GM12878 (cell line): ENCODE measurements at regions not wholly inside any gene's neighbourhood (a gene's known extent, or its start where the extent isn't known, plus 50 kb on each side); places are given as distances from the start of the nearest gene placed in this dataset.

Source experiments
- ATAC-seq: fragments of 200-7000 bp; cut with Tn5 transposase; 3 replicates; pipeline ENCODE4 v1.9.1; 2020; ENCODE audit warnings: mild to moderate bottlenecking, moderate library complexity
- BruUV-seq: library from RNA; stranded (reverse); fragments of 400-500 nt; replicated peaks from 2 replicates; lab custom pipeline; 2021; lab: Mats Ljungman, UMichigan
- CTCF ChIA-PET: fragments of 300-600 bp; sonication (Branson Sonifier 250); formaldehyde crosslinking; extraction: SDS; loops from one replicate; lab custom pipeline; 2021; ENCODE audit warnings: inconsistent platforms; lab: Yijun Ruan, JAX
- POLR2A ChIA-PET: fragments of 350-600 bp; formaldehyde crosslinking; extraction: SDS; loops from one replicate; lab custom pipeline; 2021; ENCODE audit warnings: inconsistent platforms; lab: Charles Lee
- RAD21 ChIA-PET: fragments of 300-600 bp; sonication (Branson Sonifier 250); formaldehyde crosslinking; loops from one replicate; lab custom pipeline; 2023; ENCODE audit warnings: antibody characterized with exemption; ENCODE audit not compliant: unreplicated experiment; lab: Charles Lee
- SMC1A ChIA-PET: fragments of 300-600 bp; sonication (Branson Sonifier 250); formaldehyde crosslinking; loops from one replicate; lab custom pipeline; 2023; ENCODE audit not compliant: unreplicated experiment, uncharacterized antibody; lab: Charles Lee
- DNase-seq: peaks from one replicate; pipeline ENCODE4 v3.0.0-alpha.2; 2011; ENCODE audit warnings: low read depth, low spot score
- FAIRE-seq: peaks from 3 replicates; lab custom pipeline; 2011; peaks lifted over from hg19 to GRCh38; lab: Jason Lieb, UNC
- H2AFZ ChIP-seq: 2 replicates; pipeline ENCODE4 v1.6.0; 2011; ENCODE audit warnings: low read depth, low read length, control low read depth; ENCODE audit not compliant: control insufficient read depth
- H3K27ac ChIP-seq: 2 replicates; pipeline ENCODE4 v1.5.1; 2011; ENCODE audit warnings: control low read depth; ENCODE audit not compliant: control insufficient read depth, insufficient read depth
- H3K27me3 ChIP-seq, 2 experiments: replicated peaks in 1 of 2; 2 replicates each; pipeline versions ENCODE4 v1.6.0 to v1.6.1; 2011; ENCODE audit warnings: low read length in 1 of 2; ENCODE audit not compliant: control insufficient read depth in 2 of 2, insufficient read depth in 2 of 2
- H3K36me3 ChIP-seq, 2 experiments: 2 replicates each; pipeline ENCODE4 v1.5.1; 2011; ENCODE audit warnings: low read length in 1 of 2; ENCODE audit not compliant: control insufficient read depth in 2 of 2, insufficient read depth in 2 of 2
- H3K4me1 ChIP-seq: 2 replicates; pipeline ENCODE4 v1.6.1; 2011; ENCODE audit warnings: mild to moderate bottlenecking, low read length, moderate library complexity, mixed read lengths; ENCODE audit not compliant: control insufficient read depth, insufficient read depth
- H3K4me2 ChIP-seq: 2 replicates; pipeline ENCODE4 v1.6.0; 2011; ENCODE audit warnings: control low read depth; ENCODE audit not compliant: control insufficient read depth, insufficient read depth
- H3K4me3 ChIP-seq: fragments of 200-600 bp; sonication (generic); 2 replicates; pipeline ENCODE4 v1.5.1; 2016
- H3K79me2 ChIP-seq: 2 replicates; pipeline ENCODE4 v1.6.0; 2011; ENCODE audit warnings: low read length; ENCODE audit not compliant: control insufficient read depth, insufficient read depth
- H3K9ac ChIP-seq: 2 replicates; pipeline ENCODE4 v1.8.0; 2011; ENCODE audit warnings: low read length, control low read depth, mixed read lengths; ENCODE audit not compliant: control insufficient read depth, insufficient read depth
- H3K9me3 ChIP-seq: replicated peaks from 3 replicates; pipeline ENCODE4 v1.5.1; 2011; ENCODE audit warnings: mild to moderate bottlenecking, low read length; ENCODE audit not compliant: control insufficient read depth, insufficient read depth
- H4K20me1 ChIP-seq: 2 replicates; pipeline ENCODE4 v1.6.0; 2011; ENCODE audit not compliant: control insufficient read depth, insufficient read depth
- ATF3 ChIP-seq: IDR thresholded peaks from 2 replicates; pipeline ENCODE4 v1.6.1; 2011; ENCODE audit warnings: low read depth, mild to moderate bottlenecking, low read length, moderate library complexity, borderline replicate concordance; ENCODE audit errors: extremely low read depth
- CHD2 ChIP-seq: IDR thresholded peaks from 2 replicates; pipeline ENCODE4 v1.6.1; 2011; ENCODE audit warnings: low read depth, low read length, improper control_type of control experiment, borderline replicate concordance
- IRF3 ChIP-seq: fragments of 450-650 bp; IDR thresholded peaks from 2 replicates; pipeline ENCODE4 v1.6.1; 2014; ENCODE audit warnings: mild to moderate bottlenecking
- IRF4 ChIP-seq: IDR thresholded peaks from 2 replicates; pipeline ENCODE4 v1.6.1; 2011; ENCODE audit warnings: low read depth, low read length
- NFXL1 ChIP-seq: fragments of 450-650 bp; IDR thresholded peaks from 2 replicates; pipeline ENCODE4 v1.6.1; 2017; ENCODE audit warnings: antibody characterized with exemption, mild to moderate bottlenecking, borderline replicate concordance
- NR2C1 ChIP-seq: fragments of 450-650 bp; IDR thresholded peaks from 2 replicates; pipeline ENCODE4 v1.6.1; 2017; ENCODE audit warnings: antibody characterized with exemption, mild to moderate bottlenecking, moderate library complexity
- PML ChIP-seq: IDR thresholded peaks from 2 replicates; pipeline ENCODE4 v1.6.1; 2012; ENCODE audit warnings: low read length, inconsistent platforms
- POLR2A ChIP-seq: IDR thresholded peaks from 2 replicates; pipeline ENCODE4 v1.6.1; 2011; ENCODE audit warnings: low read depth, mild to moderate bottlenecking, low read length
- RB1 ChIP-seq: fragments of 450-650 bp; formaldehyde crosslinking; IDR thresholded peaks from 2 replicates; pipeline ENCODE4 v1.6.1; 2017; ENCODE audit warnings: mild to moderate bottlenecking, borderline replicate concordance
- RFX5 ChIP-seq: IDR thresholded peaks from 2 replicates; pipeline ENCODE4 v1.6.1; 2011; ENCODE audit warnings: low read depth, low read length, improper control_type of control experiment
- SP1 ChIP-seq: IDR thresholded peaks from one replicate; pipeline ENCODE4 v1.6.1; 2011; ENCODE audit warnings: low read depth, low read length
- ZBTB40 ChIP-seq: fragments of 450-650 bp; IDR thresholded peaks from 2 replicates; pipeline ENCODE4 v1.6.1; 2016; ENCODE audit warnings: mild to moderate bottlenecking, moderate library complexity, borderline replicate concordance
- in situ Hi-C: fragments of 300-500 bp; cut with MboI; formaldehyde crosslinking; loops from 9 replicates; pipeline ENCODE4 v1.14.3; 2018; ENCODE audit warnings: mixed read lengths
- intact Hi-C: fragments of 100-400 bp; cut with micrococcal nuclease; formaldehyde crosslinking; loops from one replicate; pipeline ENCODE4 v1.14.2; 2022; ENCODE audit not compliant: unreplicated experiment
- TF ChIP-seq, protein P1 (sequence below): IDR thresholded peaks from 2 replicates; pipeline ENCODE4 v1.6.1; 2011; ENCODE audit warnings: low read depth, low read length, improper control_type of control experiment, borderline replicate concordance

DNA sequence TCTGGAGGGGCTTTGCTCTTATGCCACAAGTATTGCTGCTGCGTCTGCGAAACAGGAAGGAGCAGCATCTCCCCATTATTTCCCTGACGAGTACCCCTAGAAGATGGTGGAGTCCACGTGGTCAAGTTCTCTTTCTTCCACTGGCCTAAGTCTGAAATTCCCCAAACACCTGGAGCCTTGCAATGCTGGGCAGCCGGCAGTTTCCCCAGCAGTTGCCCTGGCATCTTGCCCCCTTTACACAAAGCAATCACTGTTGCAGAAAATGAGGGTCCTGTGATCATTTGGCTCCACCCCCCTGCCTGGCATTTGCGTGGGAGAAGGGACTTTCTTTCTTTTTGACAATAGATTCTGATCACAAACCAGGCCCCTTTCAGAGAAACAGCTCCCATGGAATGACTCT, 56.9 kb downstream of the FOS start (continued):
- TF ChIP-seq RB1 (no peak), ZBTB40 (no peak), SP1 (no peak)
- TF ChIP-seq, protein P1, sequence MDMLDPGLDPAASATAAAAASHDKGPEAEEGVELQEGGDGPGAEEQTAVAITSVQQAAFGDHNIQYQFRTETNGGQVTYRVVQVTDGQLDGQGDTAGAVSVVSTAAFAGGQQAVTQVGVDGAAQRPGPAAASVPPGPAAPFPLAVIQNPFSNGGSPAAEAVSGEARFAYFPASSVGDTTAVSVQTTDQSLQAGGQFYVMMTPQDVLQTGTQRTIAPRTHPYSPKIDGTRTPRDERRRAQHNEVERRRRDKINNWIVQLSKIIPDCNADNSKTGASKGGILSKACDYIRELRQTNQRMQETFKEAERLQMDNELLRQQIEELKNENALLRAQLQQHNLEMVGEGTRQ, result no peak

DNA sequence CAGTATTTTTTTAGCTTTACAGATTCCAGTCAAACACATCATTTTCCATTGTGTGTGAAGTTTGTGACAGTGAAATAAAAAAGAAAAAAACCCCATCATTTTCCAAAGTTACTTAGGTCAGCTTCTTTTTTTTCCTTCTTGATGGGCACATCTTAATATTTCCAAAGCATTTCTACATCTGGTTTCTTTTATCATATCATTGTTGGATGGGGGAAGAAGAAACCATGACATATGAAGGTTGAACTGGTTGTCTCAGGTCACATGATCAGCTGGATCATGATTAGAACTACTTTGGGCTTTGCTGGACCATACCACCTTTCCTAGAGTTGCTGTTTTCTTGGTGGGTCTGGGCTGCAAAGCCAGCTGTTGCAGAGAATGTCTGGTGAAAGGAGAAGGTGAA, 59.8 kb downstream of the FOS start:
- H4K20me1 ChIP-seq, result no peaks in the 10 kb centered on the region
- CTCF ChIA-PET, result interaction anchor here (0.9 to 1.6 kb wide), 4 partner anchors 12 to 148 kb away, joined by 3 to 6 read pairs (median 4); no protein-coding TSS in a partner anchor
- no peak overlapping the region for H3K4me3 ChIP-seq
- no peak overlapping the region for H3K9ac ChIP-seq
- POLR2A ChIA-PET, result interaction anchor here (0.6 kb wide), 1 partner anchor 259 kb away, joined by 4 read pairs; no protein-coding TSS in a partner anchor
- no peaks in the 10 kb centered on the region for H3K79me2 ChIP-seq
- SMC1A ChIA-PET, result interaction anchor here (0.7 to 1.7 kb wide), 5 partner anchors 10 to 149 kb away, joined by 3 to 5 read pairs (median 3); no protein-coding TSS in a partner anchor
- BruUV-seq, result no TSS peak
- ATAC-seq, result no peak
- peak overlapping the region; percentile 37; the same call in 1 of the 2 replicates for H2AFZ ChIP-seq
- H3K27ac ChIP-seq, result peak overlapping the region; percentile 34; the same call in 1 of the 2 replicates
- peaks cover 52% of the 10 kb centered on the region for H3K4me1 ChIP-seq
- DNase-seq, result no peak
- H3K9me3 ChIP-seq, result no peaks in the 10 kb centered on the region
- RAD21 ChIA-PET, result interaction anchor here (1.3 to 1.7 kb wide), 3 partner anchors 87 to 149 kb away, joined by 3 to 4 read pairs (median 4); no protein-coding TSS in a partner anchor
- no peak for TF ChIP-seq CHD2
- no peak for TF ChIP-seq NFXL1
- no peak for TF ChIP-seq ATF3
- no peak for TF ChIP-seq IRF4
- no peak for TF ChIP-seq PML
- TF ChIP-seq POLR2A, result no peak
- no peak for TF ChIP-seq IRF3
- no peak for TF ChIP-seq RFX5
- no peak for TF ChIP-seq NR2C1
- TF ChIP-seq, all 136 proteins: peak for 0
- H3K27me3 ChIP-seq, result no peaks in the 10 kb centered on the region
- H3K36me3 ChIP-seq, result no peaks in the 10 kb centered on the region
- intact Hi-C loops, result no loop called here
- no peak for FAIRE-seq
- in situ Hi-C loops, result no loop called here
- 0 out of 2 replicates have a peak overlapping the region, but pooled peaks have one; percentile 23 for H3K4me2 ChIP-seq
